Breast epithelium (tissue), 3 donors: ENCODE measurements at regions not wholly inside any gene's neighbourhood (a gene's known extent, or its start where the extent isn't known, plus 50 kb on each side); places are given as distances from the start of the nearest gene placed in this dataset.
"Not testable (repeated sequence)": the region's sequence is repeated elsewhere in the genome, so short reads cannot be mapped to it uniquely, and the experiment has no call there.

Source experiments
- POLR2A ChIP-seq: fragments of 450-650 bp; IDR thresholded peaks from one replicate; pipeline ENCODE4 v1.6.1; 2016; ENCODE audit warnings: antibody characterized with exemption, mild to moderate bottlenecking, moderate library complexity
- POLR2AphosphoS5 ChIP-seq, 3 donors: sonication (generic); formaldehyde crosslinking; IDR thresholded peaks; one replicate each; pipeline ENCODE4 v1.6.1; 2017; ENCODE audit warnings: antibody characterized with exemption in 3 of 3
- TF ChIP-seq, protein P1 (sequence below), 3 donors: fragments of 450-650 bp; IDR thresholded peaks; one replicate each; pipeline ENCODE4 v1.5.1; 2016 to 2017; ENCODE audit warnings: antibody characterized with exemption in 3 of 3, mild to moderate bottlenecking in 3 of 3, moderate library complexity in 3 of 3

DNA sequence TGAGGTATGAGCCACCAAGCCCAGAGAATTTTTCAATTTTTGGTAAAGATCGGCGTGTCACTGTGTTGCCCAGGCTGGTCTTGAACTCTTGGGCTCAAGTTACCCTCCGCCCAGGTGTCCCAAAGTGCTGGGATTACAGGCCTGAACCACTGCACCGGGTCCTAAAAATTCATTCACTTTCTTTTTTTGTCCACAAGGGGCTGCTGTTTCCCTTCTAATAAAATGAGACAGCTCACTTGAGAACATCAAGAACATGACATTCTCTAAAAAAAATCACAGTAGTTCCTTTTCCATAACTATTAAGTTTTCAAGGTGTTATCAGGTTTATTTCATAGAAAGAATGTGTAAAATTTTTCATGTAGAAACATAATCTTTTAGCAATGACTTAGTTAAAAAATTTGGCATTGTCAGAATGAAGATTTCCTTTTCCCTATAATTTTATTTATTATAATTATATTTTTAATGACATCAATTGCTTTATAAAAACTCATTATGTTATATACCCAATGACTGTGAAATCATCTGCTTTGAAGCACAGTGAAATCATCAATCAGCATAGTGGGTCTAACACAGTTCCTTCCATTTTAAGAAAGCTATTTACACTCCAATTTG is 1723.8 kb upstream of the DEFB115 start:
- TF ChIP-seq, protein P1, sequence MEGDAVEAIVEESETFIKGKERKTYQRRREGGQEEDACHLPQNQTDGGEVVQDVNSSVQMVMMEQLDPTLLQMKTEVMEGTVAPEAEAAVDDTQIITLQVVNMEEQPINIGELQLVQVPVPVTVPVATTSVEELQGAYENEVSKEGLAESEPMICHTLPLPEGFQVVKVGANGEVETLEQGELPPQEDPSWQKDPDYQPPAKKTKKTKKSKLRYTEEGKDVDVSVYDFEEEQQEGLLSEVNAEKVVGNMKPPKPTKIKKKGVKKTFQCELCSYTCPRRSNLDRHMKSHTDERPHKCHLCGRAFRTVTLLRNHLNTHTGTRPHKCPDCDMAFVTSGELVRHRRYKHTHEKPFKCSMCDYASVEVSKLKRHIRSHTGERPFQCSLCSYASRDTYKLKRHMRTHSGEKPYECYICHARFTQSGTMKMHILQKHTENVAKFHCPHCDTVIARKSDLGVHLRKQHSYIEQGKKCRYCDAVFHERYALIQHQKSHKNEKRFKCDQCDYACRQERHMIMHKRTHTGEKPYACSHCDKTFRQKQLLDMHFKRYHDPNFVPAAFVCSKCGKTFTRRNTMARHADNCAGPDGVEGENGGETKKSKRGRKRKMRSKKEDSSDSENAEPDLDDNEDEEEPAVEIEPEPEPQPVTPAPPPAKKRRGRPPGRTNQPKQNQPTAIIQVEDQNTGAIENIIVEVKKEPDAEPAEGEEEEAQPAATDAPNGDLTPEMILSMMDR (IDR thresholded peaks at IDR 0.05), result not testable (repeated sequence)
- not testable (repeated sequence) for TF ChIP-seq POLR2A; POLR2AphosphoS5 (IDR thresholded peaks at IDR 0.05)
